AG20443 (cell line): ENCODE measurements at regions not wholly inside any gene's neighbourhood (a gene's known extent, or its start where the extent isn't known, plus 50 kb on each side); places are given as distances from the start of the nearest gene placed in this dataset.

Experiments
- DNase-seq: peaks from one replicate; pipeline ENCODE4 v3.0.0; 2012; ENCODE audit warnings: low spot score, mixed read lengths

DNA sequence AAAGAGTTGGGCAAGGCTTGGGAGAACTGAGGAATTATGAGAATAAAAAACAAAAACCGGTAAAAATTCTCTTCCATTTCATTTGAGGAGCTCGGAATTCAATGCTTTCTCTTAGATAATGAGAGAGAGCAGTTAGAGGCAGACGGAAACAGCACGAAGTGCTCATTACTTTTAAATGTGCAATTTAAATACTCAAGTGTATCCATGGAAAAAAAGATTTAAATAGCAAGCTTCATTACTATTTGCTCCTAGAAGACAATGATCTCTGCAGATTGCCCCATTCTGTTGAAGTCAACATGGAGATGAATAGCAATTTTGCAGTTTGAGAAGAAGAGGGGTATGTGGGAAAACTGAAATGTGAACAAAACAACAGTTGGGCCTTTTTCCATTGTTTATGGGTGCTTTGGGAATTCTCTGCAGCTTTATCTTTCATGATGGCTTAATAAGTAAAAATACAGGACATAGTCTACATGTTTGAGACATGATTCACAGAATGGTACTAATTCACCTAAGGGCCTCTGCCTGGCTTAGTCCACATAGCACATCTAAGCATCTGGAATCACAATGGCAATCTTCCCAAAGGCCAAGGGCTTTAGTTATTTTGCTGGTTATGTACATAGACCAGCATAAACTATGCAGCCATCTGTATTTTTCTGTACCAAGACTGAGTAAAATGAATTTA is 512.7 kb upstream of the FAT1 start:
- DNase-seq, result peak; percentile 51

DNA sequence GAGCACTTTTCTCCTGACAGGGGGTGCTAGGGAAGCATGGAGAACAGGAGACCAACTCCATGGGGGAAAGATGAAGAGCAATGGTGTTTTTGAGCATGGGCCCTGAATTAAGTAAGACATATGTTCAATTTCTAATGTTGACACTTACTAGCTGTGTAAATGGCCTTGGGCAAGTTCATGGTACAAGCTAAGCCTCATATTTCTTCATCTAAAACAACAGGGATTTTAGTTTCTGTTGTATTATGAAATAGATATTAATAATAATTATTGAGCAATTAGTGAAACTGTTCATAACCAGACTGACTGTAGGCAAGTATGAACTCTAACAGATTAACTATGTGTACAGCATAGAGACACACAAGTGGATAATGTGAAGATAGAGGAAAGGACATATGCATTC is 515.0 kb upstream of the FAT1 start:
- DNase-seq, result no peak

DNA sequence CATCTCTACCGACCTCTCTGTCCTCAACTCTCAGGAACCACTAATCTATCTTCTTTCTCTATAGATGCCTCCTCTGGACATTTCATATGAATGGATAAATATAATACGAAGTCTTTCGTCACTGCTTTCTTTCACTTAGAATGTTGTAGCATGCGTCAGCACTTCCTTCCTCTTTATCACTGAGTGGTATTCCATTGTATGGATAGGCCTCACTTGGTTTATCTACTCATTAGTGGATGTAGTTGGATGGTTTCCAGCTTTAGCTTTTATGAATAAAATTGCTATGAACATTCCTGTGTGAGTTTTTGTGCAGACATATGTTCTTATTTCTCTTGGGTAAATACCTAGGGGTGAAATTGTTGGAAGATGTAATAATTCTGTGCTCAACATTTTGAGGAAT is 528.2 kb upstream of the FAT1 start:
- no peak for DNase-seq

DNA sequence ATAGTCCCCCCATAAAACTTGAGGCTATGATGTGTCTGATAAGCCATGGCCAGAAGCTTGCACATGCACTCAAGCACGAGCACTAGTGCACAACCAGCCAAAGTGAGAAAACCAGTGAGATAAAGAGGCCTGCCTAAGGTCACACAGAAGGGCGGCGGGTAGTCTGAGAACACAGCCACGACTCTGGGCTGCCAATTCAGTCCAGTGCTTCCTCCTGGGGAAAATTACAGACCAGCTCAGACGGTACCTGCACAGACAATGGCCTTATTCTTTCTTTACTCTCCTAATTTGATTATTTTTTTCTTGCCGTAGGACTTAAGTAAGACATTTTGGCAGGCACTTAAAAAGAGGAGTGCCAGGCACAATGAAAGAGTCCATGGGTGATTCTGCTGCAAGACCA is 533.2 kb upstream of the FAT1 start:
- DNase-seq, result no peak

DNA sequence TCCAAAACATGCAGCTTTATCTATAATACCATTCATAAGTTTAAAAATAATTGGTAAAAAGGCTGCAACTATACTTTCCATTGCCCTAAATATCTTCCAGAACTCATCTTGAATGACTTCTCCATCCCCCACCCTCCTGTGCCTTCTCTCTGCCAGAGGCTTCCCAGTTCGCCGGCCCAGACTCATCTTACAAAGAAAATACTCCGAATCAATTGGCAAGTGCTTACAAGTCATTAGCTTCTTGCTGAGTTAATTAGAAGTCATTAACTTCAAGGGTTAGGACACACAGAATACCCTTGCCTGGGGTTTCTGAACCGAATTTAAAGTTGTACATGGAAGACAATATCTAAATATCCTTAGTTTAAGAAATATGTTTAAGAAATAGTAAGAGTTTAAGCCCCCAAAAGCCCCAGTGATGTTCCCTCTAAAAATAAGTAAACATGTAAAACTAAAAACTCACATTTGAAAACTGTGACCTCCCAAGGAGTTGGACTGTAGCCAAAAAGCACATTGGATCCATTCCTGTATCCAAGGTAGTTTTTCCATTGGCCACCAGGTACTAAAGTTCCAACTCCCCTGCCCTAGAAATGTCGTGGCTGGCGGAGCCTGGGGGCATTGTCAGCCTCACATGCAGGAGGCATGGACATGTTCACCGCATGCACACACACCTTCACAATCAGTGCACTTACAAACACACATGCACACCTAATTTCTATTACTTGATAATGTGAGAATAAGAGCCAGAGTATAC is 535.2 kb upstream of the FAT1 start:
- no peak for DNase-seq

DNA sequence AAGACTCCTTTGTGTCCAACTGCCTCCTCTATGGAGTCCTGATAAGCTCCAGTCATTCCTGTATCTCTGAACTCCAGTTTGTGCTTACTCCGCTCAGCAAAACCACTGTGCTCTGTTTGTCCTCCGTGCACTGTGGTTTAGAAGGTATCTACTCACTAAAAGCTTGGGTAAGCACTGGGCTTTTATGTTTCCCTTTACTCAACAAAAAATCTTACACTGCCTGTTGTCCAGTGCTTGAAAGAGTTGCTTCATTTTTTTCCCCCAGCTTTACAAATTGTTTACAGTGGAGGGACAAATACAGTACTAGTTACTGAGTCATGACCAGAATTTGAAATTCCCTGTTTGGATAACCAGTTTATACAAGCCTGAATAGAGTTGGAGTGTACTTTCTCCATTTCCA is 545.3 kb upstream of the FAT1 start:
- peak; percentile 18 for DNase-seq

DNA sequence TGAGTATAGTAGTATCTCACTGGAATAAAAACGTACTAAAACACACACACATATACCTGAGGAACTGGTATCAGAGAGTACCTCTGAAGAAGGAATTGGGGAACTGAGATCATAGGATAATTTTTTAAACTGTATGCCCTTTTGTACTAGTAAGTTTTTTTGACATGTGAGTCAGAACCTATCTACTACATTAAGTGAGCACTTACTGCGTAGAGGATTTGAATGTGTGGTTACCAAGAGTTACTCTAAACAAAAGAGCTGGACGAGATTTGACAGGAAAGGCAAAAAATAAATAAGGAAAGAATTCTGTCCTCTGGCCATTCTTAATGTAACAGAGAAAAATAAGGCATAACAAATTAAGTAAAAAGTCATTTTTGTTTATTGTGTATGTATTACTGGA is 546.5 kb upstream of the FAT1 start:
- no peak for DNase-seq

DNA sequence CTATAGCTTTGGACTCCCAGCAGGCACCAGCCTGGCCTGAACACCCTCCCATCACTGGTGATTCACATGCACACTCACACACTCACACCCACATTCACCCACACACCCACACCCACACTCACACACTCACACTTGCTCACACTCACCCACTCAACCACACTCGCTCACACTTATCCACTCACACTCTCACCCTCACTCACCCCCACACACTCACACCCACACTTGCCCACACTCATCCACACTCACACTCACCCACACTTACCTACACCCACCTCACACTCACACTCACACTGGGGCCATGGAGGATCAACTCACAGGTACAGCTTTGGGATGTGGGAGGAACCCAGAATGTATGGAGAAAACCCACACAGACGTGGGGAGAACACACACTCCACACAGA is 548.2 kb upstream of the FAT1 start:
- no peak for DNase-seq

DNA sequence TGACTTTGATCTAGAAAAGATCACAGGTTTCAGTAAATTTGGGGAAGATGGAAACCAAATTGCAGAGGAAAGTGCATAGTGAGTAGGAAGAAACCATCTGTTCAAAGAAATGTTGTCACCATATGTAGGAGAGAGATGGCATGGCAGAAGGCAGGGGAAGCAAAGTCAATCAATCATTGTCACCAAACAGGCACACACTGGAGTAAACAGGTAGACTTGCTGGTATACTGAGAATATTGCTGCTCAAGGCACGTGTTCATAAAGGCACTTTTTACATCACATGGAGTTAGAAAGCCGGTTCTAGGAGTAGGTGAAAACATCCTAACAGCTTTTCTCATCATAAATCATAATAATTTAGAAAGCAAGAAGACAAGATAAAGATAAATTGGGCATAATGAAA is 550.5 kb upstream of the FAT1 start:
- no peak for DNase-seq

DNA sequence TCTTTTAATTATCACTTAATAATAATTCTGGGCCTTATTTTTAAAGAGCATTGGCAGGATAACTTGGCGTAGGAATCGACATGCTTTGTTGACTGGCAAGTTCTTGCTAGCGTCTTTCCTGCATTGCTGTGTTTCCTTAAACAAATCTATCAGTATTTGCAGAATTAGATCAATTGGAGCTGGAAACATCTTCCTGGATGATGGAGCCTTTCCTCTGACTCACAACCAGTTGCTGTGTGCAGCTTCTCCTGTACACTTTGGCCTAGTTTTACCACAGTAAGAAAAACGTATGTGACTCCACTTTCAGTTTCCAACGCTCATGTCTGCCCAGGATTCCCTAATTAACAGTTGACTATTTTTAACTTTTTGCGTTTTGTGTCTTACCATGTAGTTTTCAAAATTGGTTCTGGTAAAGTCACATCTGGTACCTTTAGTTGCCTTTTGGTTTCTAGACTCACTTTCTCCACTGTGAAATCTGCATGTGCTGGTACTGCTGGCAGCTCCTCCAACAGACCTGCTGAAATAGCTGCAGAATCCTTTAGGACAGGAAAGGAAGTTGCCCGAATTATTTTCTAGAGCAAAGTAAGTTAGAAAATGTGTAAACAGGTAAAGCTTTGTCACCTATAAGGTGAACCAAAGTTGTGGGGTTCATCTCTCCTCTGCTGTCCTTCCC is 553.2 kb upstream of the FAT1 start:
- peak; percentile 22 for DNase-seq

DNA sequence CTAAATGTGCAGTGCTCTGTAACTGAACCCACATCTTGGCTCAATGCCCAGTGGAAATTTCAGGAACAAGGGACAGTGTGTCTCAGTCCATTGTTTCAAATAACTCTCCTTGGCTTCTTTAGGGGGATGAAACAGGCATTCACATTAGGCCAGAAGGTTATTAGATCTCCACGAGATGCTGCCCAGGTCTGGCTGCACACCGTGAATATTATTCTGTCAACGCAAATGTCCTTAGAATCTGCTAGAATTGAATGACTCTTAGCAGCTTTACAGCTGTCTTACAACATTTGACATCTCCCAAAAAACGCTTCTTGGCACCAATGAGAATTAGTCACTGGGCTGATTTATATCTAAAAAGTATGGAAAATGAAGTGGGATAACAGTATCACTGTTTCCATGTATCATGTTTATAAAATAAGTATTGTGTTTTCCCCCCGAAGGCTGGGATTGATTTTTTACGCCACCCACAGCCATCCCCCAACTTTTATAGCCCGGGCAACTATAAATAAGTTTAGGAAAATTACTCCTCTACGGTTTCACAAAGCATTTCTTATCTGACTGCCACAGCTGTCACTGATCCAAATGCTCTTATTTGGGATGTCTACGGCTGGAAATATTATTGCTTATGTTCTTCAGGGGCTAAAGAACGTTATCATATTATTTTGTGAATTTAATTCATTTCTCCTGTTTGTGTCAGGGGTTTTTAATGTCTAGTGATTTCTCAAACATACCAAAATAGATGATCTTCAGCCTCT is 559.7 kb upstream of the FAT1 start:
- no peak for DNase-seq

DNA sequence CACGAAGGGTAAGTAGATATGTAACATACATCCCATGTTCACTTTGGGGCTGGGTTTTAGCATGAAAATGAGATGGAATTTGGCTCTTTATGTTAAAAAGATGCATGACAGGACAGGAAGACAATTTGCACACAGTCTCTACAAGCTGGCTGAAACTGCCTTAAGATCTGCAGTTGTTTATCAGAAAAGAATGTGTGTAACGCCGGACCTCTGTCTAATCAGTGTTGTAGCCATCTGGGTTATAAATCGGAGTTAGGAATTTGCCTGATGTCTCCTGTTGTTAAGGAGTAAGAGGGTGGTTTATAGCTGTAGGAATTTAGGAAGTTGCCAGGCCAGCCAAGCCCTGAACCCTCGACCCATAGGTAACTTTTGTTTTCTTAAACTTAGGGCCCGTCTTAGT is 562.9 kb upstream of the FAT1 start:
- no peak for DNase-seq

DNA sequence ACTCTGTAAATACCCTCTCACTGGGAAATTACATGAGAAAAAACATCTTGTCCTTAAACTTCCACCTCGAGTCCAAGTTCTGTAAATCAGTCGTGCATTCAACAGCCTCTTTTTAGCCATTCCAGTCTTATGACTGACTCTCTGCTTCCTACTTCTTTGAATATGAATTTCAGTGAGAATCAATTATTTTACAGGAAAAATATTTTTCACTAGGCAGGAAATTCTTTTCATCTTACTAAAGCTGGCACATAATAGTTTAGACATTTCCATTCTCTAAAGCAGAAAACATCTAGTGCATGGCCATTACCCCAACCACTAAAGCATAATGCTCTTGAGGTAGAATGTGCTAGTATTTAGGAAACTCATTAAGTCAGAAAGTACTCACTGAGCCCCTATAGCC is 565.7 kb upstream of the FAT1 start:
- no peak for DNase-seq

DNA sequence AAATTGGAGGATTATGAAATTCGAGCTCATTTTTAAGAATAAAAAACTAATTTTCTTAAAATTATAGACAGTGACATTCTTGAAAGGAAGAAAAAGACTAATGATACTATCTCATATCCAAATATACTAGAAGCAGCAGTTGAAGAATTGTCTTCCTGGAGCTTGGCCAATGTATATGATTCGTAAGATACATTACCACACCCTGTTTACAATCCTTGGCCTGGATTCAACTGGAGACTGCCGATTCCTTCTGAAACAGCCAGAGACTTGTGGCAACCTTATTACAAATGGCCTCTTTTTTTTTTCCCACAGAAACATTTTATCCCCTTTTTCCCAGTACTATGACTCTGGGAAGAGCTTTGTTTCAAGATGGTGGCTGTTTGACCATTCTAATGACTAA is 571.2 kb upstream of the FAT1 start:
- no peak for DNase-seq

DNA sequence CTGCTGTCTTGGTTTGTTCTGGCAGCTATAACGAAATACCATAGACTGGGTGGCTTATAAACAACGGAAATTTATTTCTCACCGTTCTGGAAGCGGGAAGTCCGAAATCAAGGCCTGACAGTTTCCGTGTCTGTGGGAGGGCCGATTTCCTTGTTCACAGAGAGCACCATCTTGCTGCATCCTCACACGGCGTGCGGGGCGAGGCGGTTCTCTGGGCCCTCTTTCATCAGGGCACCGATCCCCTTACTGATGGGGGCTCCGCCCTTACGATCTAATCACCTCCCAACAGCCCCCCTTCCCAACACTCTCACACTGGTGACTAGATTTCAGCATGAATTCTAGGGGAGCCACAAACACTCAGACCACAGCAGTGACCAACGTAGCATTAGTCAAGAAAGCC is 578.3 kb upstream of the FAT1 start:
- no peak for DNase-seq

DNA sequence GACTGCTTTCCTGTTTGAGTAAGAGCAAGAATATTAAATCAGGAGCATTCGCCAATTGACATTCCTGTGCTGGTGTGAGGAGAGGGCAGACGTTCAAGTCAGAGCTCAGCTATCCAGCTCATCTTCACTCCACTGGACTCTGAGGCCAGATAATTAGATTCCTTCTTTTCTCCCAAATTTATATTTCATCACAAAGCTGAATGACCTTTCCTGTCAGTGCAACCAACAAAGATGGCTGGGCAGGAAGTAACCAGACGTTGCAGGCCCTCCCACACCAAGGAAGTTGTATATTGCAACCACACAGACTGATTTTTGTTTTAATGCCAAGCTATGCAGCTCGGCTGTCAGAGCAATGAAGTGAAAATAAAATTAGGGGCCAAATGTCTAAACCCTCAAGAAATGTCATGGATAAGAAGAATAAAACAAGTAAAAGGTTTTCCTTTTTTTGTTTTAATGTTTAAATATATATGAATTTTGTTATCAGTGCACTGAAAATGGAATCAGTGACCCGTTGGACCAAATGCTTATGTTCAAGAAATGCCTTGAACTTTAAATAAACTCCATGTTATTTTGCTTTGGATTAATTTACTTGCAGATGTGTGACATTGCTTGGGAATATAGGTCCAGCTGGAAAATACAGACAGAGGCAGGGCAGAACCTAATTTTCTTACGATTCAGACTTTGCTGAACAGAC is 578.9 kb upstream of the FAT1 start:
- peak; percentile 43 for DNase-seq

DNA sequence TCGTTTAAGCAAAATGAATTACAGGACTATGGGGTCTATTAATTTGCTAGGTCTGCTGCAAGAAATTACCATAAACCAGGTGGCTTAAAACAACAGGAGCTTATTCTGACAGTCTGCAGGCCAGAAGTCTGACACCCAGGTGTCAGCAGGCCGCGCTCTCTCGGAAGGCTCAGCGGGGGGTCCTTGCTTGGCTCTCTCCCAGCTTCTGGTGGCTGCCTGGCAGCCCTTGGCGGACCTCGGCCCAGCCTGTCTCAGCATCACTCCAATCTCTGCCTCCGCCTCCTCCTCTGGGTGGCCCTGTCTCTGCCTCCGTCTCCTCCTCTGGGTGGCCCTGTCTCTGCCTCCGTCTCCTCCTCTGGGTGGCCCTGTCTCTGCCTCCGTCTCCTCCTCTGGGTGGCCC is 580.5 kb upstream of the FAT1 start:
- no peak for DNase-seq

DNA sequence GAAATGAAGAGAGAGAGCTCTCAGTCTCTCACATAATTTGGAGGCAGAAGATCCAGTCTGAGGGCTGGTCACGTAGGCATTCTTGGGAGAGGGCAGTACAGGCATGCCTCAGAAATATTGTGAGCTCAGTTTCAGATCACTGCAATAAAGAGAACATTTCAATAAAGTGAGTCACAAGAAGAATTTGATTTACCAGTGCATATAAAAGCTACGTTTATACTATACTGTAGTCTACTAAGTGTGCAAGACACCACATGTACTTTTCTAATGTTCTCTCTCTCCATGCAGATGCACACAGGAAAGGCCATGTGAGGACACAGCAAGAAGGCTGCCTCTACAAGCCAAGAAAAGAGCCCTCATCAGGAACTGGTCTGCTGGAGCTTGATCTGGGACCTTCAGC is 583.5 kb upstream of the FAT1 start:
- no peak for DNase-seq

DNA sequence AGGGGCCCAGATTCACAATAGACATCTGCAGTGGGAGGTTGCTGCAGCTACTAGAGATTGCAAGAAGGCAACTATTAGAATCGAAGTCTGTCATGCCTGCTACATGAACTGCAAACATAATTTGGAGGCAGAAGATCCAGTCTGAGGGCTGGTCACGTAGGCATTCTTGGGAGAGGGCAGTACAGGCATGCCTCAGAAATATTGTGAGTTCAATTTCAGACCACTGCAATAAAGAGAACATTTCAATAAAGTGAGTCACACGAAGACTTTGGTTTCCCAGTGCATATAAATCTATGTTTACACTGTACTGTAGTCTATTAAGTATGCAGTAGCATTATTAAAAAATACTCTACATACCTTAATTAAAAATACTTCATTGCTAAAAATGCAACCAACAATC is 585.8 kb upstream of the FAT1 start:
- DNase-seq, result no peak

DNA sequence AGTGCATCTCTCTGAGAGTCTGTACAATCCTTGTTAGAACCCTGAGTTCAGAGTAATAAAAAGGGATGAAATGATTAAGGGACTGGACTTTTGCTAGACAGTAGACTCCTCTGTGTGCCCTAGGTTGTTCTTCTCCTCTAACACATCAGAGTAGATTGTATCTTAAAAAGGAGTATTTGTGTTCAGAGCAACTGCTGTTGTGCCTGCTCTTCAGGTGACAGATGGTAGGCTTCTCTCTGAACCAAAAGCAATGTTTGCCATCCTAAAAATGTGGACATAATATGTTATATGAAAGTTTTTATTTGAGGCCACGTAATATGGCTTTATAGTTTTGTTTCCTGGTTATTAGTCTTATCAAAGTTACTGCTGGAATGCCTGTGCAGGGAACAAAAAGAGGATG is 588.6 kb upstream of the FAT1 start:
- DNase-seq, result no peak

DNA sequence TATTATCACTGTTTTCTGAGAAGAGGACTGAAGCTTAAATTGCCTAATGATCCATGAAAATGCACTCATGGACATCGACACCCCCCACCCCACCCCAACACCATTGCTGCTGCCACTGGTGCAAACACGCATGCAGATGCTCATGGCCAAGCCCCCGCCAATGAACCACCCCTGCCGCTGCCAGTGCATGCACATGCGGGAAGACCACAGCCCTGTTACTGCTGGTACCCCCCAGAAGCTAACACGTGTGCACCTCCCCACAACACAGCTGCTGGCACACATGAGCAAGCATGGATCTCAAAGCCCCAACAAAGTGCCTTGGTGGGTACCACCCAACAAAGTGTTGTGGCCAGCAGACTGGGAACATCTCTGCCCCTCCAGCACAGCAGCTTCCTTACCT is 594.1 kb upstream of the FAT1 start:
- DNase-seq, result no peak

DNA sequence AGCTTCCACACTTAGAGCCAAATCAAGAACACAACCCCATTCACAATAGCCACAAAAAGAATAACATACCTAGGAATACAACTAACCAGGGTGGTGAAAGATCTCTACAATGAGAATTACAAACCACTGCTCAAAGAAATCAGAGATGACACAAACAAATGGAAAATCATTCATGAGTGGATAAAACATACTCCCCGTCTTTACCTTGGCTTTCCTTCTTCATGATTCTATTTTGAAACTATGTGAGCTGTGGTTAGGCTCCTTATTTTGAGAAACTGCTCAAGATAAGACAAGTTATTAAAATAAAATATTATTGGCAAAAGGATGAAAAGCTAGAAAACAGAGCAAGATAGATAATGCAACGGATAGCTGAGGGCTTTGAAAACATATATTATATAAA is 598.1 kb upstream of the FAT1 start:
- DNase-seq, result no peak
